ENCODE measurements at regions not wholly inside any gene's neighbourhood (a gene's known extent, or its start where the extent isn't known, plus 50 kb on each side); places are given as distances from the start of the nearest gene placed in this dataset.

- DNase-seq: no peak
These were observed 74.3 kb downstream of the KCNF1 start for GRCh38 chr2:10985901-10986535.

GRCh38 chr2:10987439-10987838, 75.7 kb downstream of the KCNF1 start:
- no peak for DNase-seq

- DNase-seq: no peak
These were observed 76.1 kb downstream of the KCNF1 start for GRCh38 chr2:10987861-10988260.

DNA sequence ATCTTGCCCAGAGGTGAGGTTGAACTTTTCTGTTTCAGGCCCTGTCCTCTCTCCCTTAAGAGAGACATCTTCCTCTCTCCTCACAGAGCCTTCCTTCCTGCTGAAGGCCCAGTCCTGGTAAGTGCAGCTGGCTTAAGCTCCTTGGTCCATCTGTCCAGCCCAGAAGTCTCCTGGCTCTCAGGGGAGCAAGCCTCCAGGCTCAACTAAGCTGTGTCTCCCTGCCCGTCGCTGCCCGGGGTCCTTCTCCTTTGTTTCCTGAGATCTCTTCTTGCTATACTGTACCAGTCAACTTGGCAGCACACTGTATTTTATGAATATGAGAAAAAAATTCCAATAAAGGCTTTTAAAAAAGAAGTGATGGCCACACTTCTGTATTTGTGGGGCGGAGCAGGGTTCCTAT, 77.4 kb downstream of the KCNF1 start:
- no peak for DNase-seq

- no peak for DNase-seq
These were observed 78.0 kb downstream of the KCNF1 start for GRCh38 chr2:10989782-10990181.

- no peak for DNase-seq
These were observed 78.9 kb downstream of the KCNF1 start for GRCh38 chr2:10990561-10991111.

DNA sequence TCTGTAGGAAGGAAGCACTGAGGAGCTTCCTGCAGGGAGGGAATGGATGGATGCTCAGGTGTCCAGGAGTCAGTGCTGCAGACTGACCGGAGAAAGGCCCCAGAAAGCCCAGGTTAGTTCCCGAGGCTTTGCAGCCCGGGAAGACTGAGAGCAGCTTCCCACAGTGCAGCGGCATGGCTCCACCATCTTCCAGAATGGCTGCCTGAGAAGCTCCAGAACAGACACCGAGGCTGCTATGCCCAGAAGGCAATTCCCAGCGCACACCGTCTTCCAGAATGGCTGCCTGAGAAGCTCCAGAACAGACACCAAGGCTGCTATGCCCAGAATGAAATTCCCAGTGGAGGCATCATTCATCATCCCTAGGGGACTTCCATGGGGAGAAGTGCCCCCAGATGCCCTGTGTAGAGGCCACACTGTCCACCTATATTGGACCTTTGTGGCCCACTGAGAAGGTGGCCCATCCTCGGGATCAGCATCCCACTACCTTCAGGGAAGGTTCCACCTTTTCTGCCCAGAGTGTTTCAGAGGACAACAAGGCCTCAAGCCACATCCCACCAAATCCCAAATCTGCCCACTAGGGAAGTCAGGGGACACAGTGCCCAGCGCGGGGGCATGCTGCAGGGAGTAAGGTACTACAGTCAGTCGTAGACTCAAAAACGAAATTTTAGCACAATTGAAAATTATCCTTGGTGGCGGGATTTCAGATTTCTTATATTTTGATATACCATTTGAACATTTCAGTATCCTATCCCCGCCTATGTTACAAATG, 80.5 kb downstream of the KCNF1 start:
- no peak for DNase-seq

DNA sequence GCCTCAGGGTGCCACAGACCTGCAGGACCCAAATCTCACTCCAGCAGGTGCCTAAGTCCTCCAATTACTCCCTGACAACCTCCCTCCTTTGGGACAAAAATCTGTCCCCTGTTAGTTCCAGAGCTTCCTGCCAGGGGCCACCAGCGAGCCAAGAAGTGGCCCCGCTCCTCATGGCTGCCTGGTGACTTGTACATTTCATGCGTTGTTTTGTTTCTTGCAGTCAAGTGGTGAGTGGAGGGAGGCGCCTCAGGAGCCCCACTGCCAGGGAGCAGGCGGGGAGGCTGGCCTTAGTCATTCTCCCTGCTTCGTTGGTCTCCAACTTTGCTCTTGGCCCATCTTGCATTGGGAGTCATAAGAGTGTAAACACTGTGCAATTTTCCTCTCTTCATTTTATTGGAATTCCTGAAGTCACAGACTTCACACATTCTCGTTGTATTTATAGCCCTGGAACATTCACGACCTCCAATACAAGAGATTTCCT, 81.3 kb downstream of the KCNF1 start:
- DNase-seq: no peak

DNA sequence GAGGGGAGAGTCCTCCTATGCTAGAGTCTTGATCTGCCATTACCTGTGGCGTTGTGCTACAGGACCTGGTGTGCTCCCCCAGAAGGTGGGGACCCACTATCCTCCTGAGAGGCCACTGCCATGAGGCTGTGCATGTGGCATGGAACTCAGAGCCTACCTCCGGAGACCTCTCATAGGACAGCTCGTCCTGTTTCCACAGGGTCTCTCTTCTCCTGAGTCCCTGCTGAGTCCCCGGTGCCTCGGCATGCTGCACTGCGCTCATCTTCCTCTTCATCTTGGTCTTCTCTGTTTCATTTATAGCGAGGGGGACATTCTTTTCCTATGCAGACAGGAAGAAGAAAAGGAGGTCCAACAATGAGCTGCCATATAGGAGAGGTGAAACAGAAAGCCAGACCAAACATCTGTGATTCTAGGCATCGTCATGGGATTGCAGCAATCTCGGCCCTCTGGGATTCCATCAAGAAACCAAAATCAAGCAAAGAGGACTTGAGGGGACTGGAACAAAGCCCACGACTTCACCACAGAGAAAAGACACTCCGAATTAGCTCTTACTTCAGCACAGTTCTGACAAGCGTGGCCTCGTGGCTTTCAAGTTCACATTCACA, 83.7 kb downstream of the KCNF1 start:
- DNase-seq: no peak

- no peak for DNase-seq
These were observed 92.5 kb downstream of the KCNF1 start for GRCh38 chr2:11004199-11004598.

GRCh38 chr2:11005032-11005431, 93.3 kb downstream of the KCNF1 start:
- no peak for DNase-seq

DNA sequence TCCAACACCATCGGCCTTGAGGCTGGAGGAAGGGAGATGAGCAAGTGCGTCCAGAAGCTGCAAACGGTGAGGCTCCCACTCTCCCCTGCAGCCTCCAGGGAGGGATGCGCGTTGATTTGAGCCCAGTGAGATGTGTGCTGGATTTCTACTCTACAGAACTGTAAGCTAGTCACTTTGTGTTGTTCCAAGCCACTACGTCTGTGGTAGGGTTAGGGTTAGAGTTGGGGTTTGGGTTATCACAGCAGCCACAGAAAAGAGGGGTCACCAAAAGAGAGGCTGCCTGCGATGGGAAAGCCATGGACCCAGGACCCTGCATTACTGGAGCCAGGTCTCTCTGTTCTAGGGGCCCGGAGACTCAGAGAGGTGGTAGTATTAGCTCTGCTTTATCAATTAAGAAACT, 94.5 kb downstream of the KCNF1 start:
- DNase-seq: no peak

DNA sequence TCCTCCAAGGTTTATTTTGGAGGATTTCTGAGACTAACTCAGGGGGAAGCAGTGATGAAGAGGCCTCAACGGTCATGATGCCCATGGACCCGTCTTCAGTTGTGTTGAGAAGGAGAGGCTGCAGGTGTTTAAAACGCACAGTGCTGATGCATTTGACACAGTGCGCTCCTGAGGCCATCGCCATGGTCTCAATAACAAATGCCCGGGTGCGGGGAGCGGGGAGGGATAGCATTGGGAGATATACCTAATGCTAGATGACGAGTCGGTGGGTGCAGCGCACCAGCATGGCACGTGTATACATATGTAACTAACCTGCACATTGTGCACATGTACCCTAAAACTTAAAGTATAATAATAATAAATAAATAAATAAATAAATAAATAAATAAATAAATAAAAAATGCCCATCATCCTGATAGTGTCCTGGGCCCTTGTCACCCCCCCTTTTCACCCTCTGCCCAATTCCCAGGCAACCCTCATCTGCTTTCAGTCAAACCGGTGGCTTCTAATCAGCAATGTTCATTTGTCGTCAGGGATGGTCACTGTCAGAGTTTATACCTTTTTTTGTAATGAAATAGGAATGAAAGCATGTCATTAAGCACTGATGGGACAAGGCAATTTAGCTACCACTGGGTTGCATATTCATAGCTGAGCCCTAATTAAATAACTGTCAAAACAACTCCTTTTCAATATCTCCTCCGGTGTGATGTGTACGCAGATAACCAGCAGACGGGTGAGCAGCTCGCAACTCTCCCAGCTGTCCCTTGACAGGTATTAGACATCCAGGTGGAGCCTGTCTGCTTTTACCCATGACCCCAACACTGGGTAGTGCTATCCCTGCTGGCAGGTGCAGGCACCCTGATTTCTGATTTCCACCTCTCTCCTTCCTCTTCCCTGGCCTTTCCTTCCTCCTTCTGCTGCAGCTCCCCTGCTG, 95.9 kb downstream of the KCNF1 start:
- no peak for DNase-seq

GRCh38 chr2:11008773-11009172, 97.0 kb downstream of the KCNF1 start:
- DNase-seq: no peak

- DNase-seq: no peak
These were observed 97.4 kb downstream of the KCNF1 start for GRCh38 chr2:11009176-11009575.

GRCh38 chr2:11009891-11010290, 98.2 kb downstream of the KCNF1 start:
- no peak for DNase-seq

- DNase-seq: no peak
These were observed 99.6 kb downstream of the KCNF1 start for GRCh38 chr2:11011359-11011758.

GRCh38 chr2:11012131-11012693, 100.5 kb downstream of the KCNF1 start:
- no peak for DNase-seq

DNA sequence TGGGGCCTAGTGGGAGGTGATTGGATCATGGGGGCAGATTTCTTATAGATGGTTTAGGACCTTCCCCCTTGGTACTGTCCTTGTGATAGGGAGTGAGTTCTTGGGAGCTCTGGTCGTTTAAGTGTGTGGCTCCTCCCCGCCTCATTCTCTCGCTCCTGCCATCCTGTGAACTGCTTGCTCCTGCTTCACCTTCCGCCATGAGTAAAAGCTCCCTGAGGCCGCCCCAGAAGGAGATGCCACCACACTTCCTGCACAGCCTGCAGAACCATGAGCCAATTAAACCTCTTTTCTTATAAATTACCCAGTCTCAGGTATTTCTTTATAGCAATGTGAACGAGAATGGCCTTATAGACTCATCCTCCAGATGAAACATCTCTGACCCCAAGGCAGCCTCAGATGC, 101.5 kb downstream of the KCNF1 start:
- no peak for DNase-seq

DNA sequence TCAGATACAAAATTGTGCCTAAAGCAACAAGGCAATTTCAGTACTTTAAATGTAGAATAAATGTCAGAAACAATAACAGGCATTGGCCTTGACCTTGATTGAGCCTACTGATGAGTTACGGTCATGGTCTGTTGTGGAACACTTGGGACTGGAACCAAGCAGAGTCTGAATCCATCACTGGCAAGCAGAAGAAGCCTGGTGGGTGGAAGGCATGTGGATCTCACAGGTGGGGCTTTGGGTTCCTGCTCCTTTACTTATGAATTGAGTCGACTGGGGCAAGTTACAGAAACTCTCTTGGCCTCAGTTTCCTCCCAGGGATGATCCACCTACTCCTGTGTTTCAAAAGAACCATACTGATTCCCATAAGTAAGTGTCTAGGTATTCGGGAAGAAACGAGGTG, 102.3 kb downstream of the KCNF1 start:
- DNase-seq: no peak

DNA sequence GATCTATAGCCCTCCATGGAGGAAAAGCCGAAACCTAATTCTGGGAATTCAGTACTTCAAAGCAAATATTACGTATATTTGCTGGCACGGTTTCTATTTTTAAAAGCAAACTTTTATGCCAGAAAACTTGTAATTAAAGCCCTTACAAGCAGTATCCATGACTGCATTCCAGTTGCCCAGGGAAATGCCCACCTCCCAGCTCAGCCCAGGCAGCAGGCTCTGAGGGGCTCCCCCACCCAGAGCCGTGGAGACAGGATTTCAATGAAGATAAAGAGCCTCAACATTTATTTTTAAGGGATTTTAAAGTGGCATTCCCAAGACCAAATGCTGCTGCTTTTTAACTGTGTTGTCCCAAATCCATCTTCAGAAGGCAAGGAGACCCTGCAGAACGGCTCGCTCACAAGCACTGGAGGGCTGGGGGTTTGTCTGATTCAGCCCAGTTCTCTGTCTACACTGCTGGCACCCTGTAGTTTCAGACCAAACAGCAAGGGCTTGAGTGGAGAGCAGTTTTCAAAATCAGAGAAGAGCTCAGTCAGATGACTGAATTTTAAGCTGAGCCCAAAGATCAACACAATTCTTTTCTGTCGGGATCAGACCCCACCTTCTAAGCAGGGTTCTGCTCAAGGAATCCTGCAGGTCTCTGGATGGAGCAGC, 105.1 kb downstream of the KCNF1 start:
- no peak for DNase-seq

- DNase-seq: no peak
These were observed 106.2 kb downstream of the KCNF1 start for GRCh38 chr2:11017921-11018320.
